WTC11 (cell line): ENCODE measurements at regions not wholly inside any gene's neighbourhood (a gene's known extent, or its start where the extent isn't known, plus 50 kb on each side); places are given as distances from the start of the nearest gene placed in this dataset. TPM values are rescaled to one million over a fixed set of nuclear protein-coding genes. Genes with fewer than 3 reads are reported as not detected.

Experiments used
- ATAC-seq: fragments of 200-7000 bp; cut with Tn5 transposase; 2 replicates; pipeline ENCODE4 v1.10.0; 2021; ENCODE audit warnings: mild to moderate bottlenecking, moderate library complexity
- CTCF ChIA-PET: fragments of 300-600 bp; sonication (Branson Sonifier 250); formaldehyde crosslinking; loops from one replicate; lab custom pipeline; 2021; ENCODE audit warnings: antibody characterized with exemption; lab: Charles Lee
- POLR2A ChIA-PET: fragments of 350-600 bp; sonication (Branson Sonifier 250); formaldehyde crosslinking; loops from one replicate; lab custom pipeline; 2021; ENCODE audit warnings: antibody characterized with exemption; lab: Charles Lee
- DNase-seq: peaks from one replicate; pipeline ENCODE4 v3.0.0; 2021; ENCODE audit warnings: low spot score
- H3K27ac Mint-ChIP-seq: 2 replicates; pipeline ENCODE4 v1.8.0; 2021; ENCODE audit warnings: mixed read lengths
- H3K27me3 Mint-ChIP-seq: 2 replicates; pipeline ENCODE4 v1.8.0; 2021; ENCODE audit warnings: low read depth, mild to moderate bottlenecking, moderate library complexity, mixed read lengths
- H3K36me3 Mint-ChIP-seq: 2 replicates; pipeline ENCODE4 v1.8.0; 2021; ENCODE audit warnings: mixed read lengths
- H3K4me1 Mint-ChIP-seq: 2 replicates; pipeline ENCODE4 v1.8.0; 2022; ENCODE audit warnings: mixed read lengths
- H3K4me3 Mint-ChIP-seq: 2 replicates; pipeline ENCODE4 v1.8.0; 2021; ENCODE audit warnings: mild to moderate bottlenecking, moderate library complexity, mixed read lengths
- H3K9me3 Mint-ChIP-seq: 2 replicates; pipeline ENCODE4 v1.8.0; 2021; ENCODE audit warnings: mixed read lengths
- CREM ChIP-seq: sonication (generic); formaldehyde crosslinking; IDR thresholded peaks from 2 replicates; pipeline ENCODE4 v1.8.1; 2022; ENCODE audit warnings: mild to moderate bottlenecking, missing genetic modification reagents, moderate library complexity
- EMX1 ChIP-seq: fragments of 250-450 bp; sonication (Bioruptor Pico); IDR thresholded peaks from 2 replicates; pipeline ENCODE4 v1.8.0; 2021; ENCODE audit warnings: mild to moderate bottlenecking
- GABPB1 ChIP-seq: sonication (generic); formaldehyde crosslinking; IDR thresholded peaks from 2 replicates; pipeline ENCODE4 v1.8.1; 2023; ENCODE audit warnings: mild to moderate bottlenecking, missing genetic modification reagents
- GRHL2 ChIP-seq: fragments of 250-450 bp; sonication (Bioruptor Pico); IDR thresholded peaks from 2 replicates; pipeline ENCODE4 v1.8.0; 2022; ENCODE audit warnings: mild to moderate bottlenecking, moderate library complexity; ENCODE audit not compliant: insufficient replicate concordance, severe bottlenecking
- RELA ChIP-seq: sonication (generic); formaldehyde crosslinking; IDR thresholded peaks from 2 replicates; pipeline ENCODE4 v1.8.1; 2022; ENCODE audit warnings: missing genetic modification reagents, mild to moderate bottlenecking, borderline replicate concordance
- SP1 ChIP-seq: sonication (generic); formaldehyde crosslinking; conservative IDR thresholded peaks from 2 replicates; pipeline ENCODE4 v1.8.1; 2022; ENCODE audit warnings: missing genetic modification reagents
- TP53 ChIP-seq: sonication (generic); formaldehyde crosslinking; IDR thresholded peaks from 2 replicates; pipeline ENCODE4 v1.8.1; 2023; ENCODE audit warnings: mild to moderate bottlenecking, missing genetic modification reagents
- ZNF532 ChIP-seq: fragments of 250-450 bp; sonication (Bioruptor Pico); IDR thresholded peaks from 2 replicates; pipeline ENCODE4 v1.9.0; 2021; ENCODE audit warnings: mild to moderate bottlenecking, borderline replicate concordance
- microRNA-seq: library from miRNA; unstranded; fragments of <30 nt; microRNA quantifications from one replicate; pipeline ENCODE4 v1.2.0, GENCODE V29; 2022; ENCODE audit warnings: borderline number of aligned reads

- no peak for TF ChIP-seq GABPB1 (CRISPR knock-in tag)
- TF ChIP-seq ZNF532 = no peak
Measured at GRCh38 chr20:25750220-25750764, 53.6 kb upstream of the ZNF337 start (continued).

- POLR2A ChIA-PET = no interaction called here
- CTCF ChIA-PET = no interaction called here
- Mint-ChIP-seq H3K4me1 (peaks cover 10% of the 10 kb centered on the region), H3K4me3 (no peak overlapping the region), H3K27ac (no peak overlapping the region), H3K9me3 (no peaks in the 10 kb centered on the region), H3K27me3 (no peaks in the 10 kb centered on the region), H3K36me3 (no peaks in the 10 kb centered on the region)
- no peak for TF ChIP-seq SP1 (CRISPR knock-in tag)
- TF ChIP-seq CREM (CRISPR knock-in tag) = no peak
- no peak for TF ChIP-seq GRHL2 (CRISPR knock-in tag)
- TF ChIP-seq RELA (CRISPR knock-in tag) = no peak
- no peak for TF ChIP-seq EMX1 (CRISPR knock-in tag)
- no peak for TF ChIP-seq TP53 (CRISPR knock-in tag)
- no peak for ATAC-seq
- DNase-seq = no peak
Measured at GRCh38 chr20:25749649-25750048, 53.0 kb upstream of the ZNF337 start.

Small RNA genes in the stretch of these regions (microRNA-seq; reads per million reads assigned to microRNA genes)
- not detected for gene MIR663A
